Omental fat pad (tissue), 3 donors: ENCODE measurements at regions not wholly inside any gene's neighbourhood (a gene's known extent, or its start where the extent isn't known, plus 50 kb on each side); places are given as distances from the start of the nearest gene placed in this dataset.

Experiments
- ATAC-seq: fragments of 150-250 bp; one replicate; pipeline ENCODE4 v1.9.1; 2016; ENCODE audit warnings: mild to moderate bottlenecking, moderate library complexity; ENCODE audit not compliant: low FRiP score
- DNase-seq: peaks from one replicate; pipeline ENCODE4 v3.0.0-alpha.2; 2019; ENCODE audit warnings: low spot score
- CTCF ChIP-seq, 3 donors: fragments of 450-650 bp; IDR thresholded peaks; one replicate each; pipeline ENCODE4 v1.5.1; 2016 to 2017; ENCODE audit warnings: antibody characterized with exemption in 3 of 3, mild to moderate bottlenecking in 3 of 3, moderate library complexity in 2 of 3

- no peak for DNase-seq
- ATAC-seq = no peak
- no peak for TF ChIP-seq CTCF (IDR thresholded peaks at IDR 0.05)
Measured at GRCh38 chr4:138852681-138853080, 162.9 kb upstream of the NOCT start.

- DNase-seq (no peak), ATAC-seq (peak; percentile 83)
- TF ChIP-seq CTCF (IDR thresholded peaks at IDR 0.05) = no peak
Measured at GRCh38 chr4:138851391-138852335, 163.9 kb upstream of the NOCT start.

GRCh38 chr4:138845664-138846063, 169.9 kb upstream of the NOCT start:
- no peak for TF ChIP-seq CTCF (IDR thresholded peaks at IDR 0.05)
- no peak for ATAC-seq
- DNase-seq = no peak

GRCh38 chr4:138845054-138845453, 170.5 kb upstream of the NOCT start:
- ATAC-seq (no peak), DNase-seq (no peak)
- no peak for TF ChIP-seq CTCF (IDR thresholded peaks at IDR 0.05)

GRCh38 chr4:138843616-138844015, 172.0 kb upstream of the NOCT start:
- DNase-seq (no peak), ATAC-seq (no peak)
- no peak for TF ChIP-seq CTCF (IDR thresholded peaks at IDR 0.05)

- TF ChIP-seq CTCF (IDR thresholded peaks at IDR 0.05) = no peak
- no peak for ATAC-seq
- DNase-seq = no peak
Measured at GRCh38 chr4:138841343-138841742, 174.2 kb upstream of the NOCT start.

- TF ChIP-seq CTCF (IDR thresholded peaks at IDR 0.05) = no peak
- DNase-seq (no peak), ATAC-seq (no peak)
Measured at GRCh38 chr4:138838251-138838650, 177.3 kb upstream of the NOCT start.
